OCI-LY1 (cell line): ENCODE measurements at regions not wholly inside any gene's neighbourhood (a gene's known extent, or its start where the extent isn't known, plus 50 kb on each side); places are given as distances from the start of the nearest gene placed in this dataset.

Experiments
- CTCF ChIP-seq: fragments of 200-600 bp; sonication (generic), shearing (Covaris generic); IDR thresholded peaks from 2 replicates; pipeline ENCODE4 v1.5.1; 2017; ENCODE audit warnings: mild to moderate bottlenecking, antibody characterized with exemption, low read length, moderate library complexity, mixed read lengths
- EZH2 ChIP-seq: fragments of 200-600 bp; sonication (generic), shearing (Covaris generic); IDR thresholded peaks from 2 replicates; pipeline ENCODE4 v1.8.0; 2017; ENCODE audit warnings: borderline replicate concordance, mixed run types, mild to moderate bottlenecking, antibody characterized with exemption, low read length, moderate library complexity, mixed read lengths

- no peak for TF ChIP-seq EZH2
- TF ChIP-seq CTCF: no peak
These were observed 100.6 kb upstream of the TSC22D2 start for GRCh38 chr3:150307311-150308036.
